GM18505 (cell line): ENCODE measurements at regions not wholly inside any gene's neighbourhood (a gene's known extent, or its start where the extent isn't known, plus 50 kb on each side); places are given as distances from the start of the nearest gene placed in this dataset.

Experiments used
- ATAC-seq: cut with Tn5 transposase; IDR thresholded peaks from one replicate; pipeline ENCODE4 v1.9.1; 2021; ENCODE audit not compliant: unreplicated experiment
- POLR2A ChIP-seq: IDR thresholded peaks from 4 replicates; pipeline ENCODE4 v1.6.1; 2011; ENCODE audit warnings: borderline replicate concordance; ENCODE audit not compliant: insufficient read depth, insufficient read length; ENCODE audit errors: extremely low read depth

- no peak for TF ChIP-seq POLR2A
- no peak for ATAC-seq
Observed at GRCh38 chr2:10964052-10964790, 52.5 kb downstream of the KCNF1 start.

- TF ChIP-seq POLR2A: no peak
Observed at GRCh38 chr2:10965241-10965843, 53.6 kb downstream of the KCNF1 start.

GRCh38 chr2:10966056-10966455, 54.3 kb downstream of the KCNF1 start:
- no peak for TF ChIP-seq POLR2A
- no peak for ATAC-seq

More at GRCh38 chr2:10965241-10965843, 53.6 kb downstream of the KCNF1 start:
- no peak for ATAC-seq

- no peak for TF ChIP-seq POLR2A
- no peak for ATAC-seq
Observed at GRCh38 chr2:10966741-10967140, 55.0 kb downstream of the KCNF1 start.

GRCh38 chr2:10968176-10968575, 56.4 kb downstream of the KCNF1 start:
- no peak for ATAC-seq
- TF ChIP-seq POLR2A: no peak

GRCh38 chr2:10970666-10971065, 58.9 kb downstream of the KCNF1 start:
- ATAC-seq: no peak

GRCh38 chr2:10971161-10971887, 59.6 kb downstream of the KCNF1 start:
- TF ChIP-seq POLR2A: no peak
- ATAC-seq: no peak

More at GRCh38 chr2:10970666-10971065, 58.9 kb downstream of the KCNF1 start:
- no peak for TF ChIP-seq POLR2A

- TF ChIP-seq POLR2A: no peak
- ATAC-seq: no peak
Observed at GRCh38 chr2:10971888-10972260, 60.1 kb downstream of the KCNF1 start.

- TF ChIP-seq POLR2A: no peak
- no peak for ATAC-seq
Observed at GRCh38 chr2:10972683-10973433, 61.1 kb downstream of the KCNF1 start.

- no peak for TF ChIP-seq POLR2A
- ATAC-seq: no peak
Observed at GRCh38 chr2:10973766-10974165, 62.0 kb downstream of the KCNF1 start.

GRCh38 chr2:10977003-10977402, 65.3 kb downstream of the KCNF1 start:
- TF ChIP-seq POLR2A: no peak
- no peak for ATAC-seq

GRCh38 chr2:10977621-10978020, 65.9 kb downstream of the KCNF1 start:
- ATAC-seq: no peak
- TF ChIP-seq POLR2A: no peak

GRCh38 chr2:10978090-10978670, 66.4 kb downstream of the KCNF1 start:
- TF ChIP-seq POLR2A: no peak

More at GRCh38 chr2:10978090-10978670, 66.4 kb downstream of the KCNF1 start:
- ATAC-seq: no peak
